Lower leg skin (tissue), 4 donors: ENCODE measurements at regions not wholly inside any gene's neighbourhood (a gene's known extent, or its start where the extent isn't known, plus 50 kb on each side); places are given as distances from the start of the nearest gene placed in this dataset.
"Not testable (repeated sequence)": the region's sequence is repeated elsewhere in the genome, so short reads cannot be mapped to it uniquely, and the experiment has no call there.

Source experiments
- DNase-seq, 2 donors: peaks; one replicate each; pipeline ENCODE4 v3.0.0-alpha.2; 2019; ENCODE audit warnings: low spot score in 2 of 2
- H3K4me3 ChIP-seq: fragments of 200-600 bp; sonication (generic); 2 replicates; pipeline ENCODE4 v1.5.1; 2017; ENCODE audit warnings: mild to moderate bottlenecking, low read depth; ENCODE audit not compliant: poor library complexity, severe bottlenecking
- CTCF ChIP-seq, 3 donors: fragments of 450-650 bp; IDR thresholded peaks; one replicate each; pipeline ENCODE4 v1.5.1; 2016; ENCODE audit warnings: antibody characterized with exemption in 3 of 3, mild to moderate bottlenecking in 3 of 3, moderate library complexity in 2 of 3
- POLR2A ChIP-seq, 2 donors: fragments of 450-650 bp; IDR thresholded peaks; one replicate each; pipeline ENCODE4 v1.6.1; 2016 to 2017; ENCODE audit warnings: antibody characterized with exemption in 2 of 2, mild to moderate bottlenecking in 1 of 2, moderate library complexity in 1 of 2
- WGBS, 2 donors: methylation state at CpG; one replicate each; pipeline ENCODE4 v1.1.5; 2018; 5-methylcytosine and 5-hydroxymethylcytosine counted together
- intact Hi-C: fragments of 100-400 bp; cut with DNase I; formaldehyde crosslinking; loops from one replicate; pipeline ENCODE4 v1.15.0; 2023; ENCODE audit warnings: low total_unique reads

DNA sequence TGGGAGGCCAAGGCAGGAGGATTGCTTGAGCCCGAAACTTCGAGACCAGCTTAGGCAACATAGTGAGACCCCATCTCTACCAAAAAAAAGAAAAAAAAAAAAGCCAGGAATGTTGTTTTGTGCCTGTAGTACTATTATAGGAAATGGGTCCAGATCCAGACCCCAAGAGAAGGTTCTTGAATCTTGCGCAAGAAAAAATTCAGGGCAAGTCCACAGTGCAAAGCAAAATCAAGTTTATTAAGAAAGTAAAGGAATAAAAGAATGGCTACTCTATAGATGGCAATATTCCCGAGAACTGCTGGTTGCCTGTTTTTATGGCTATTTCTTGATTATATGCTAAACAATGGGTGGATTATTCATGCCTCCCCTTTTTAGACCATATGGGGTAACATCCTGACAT, 51.2 kb upstream of the RDX start:
- TF ChIP-seq POLR2A (IDR thresholded peaks at IDR 0.05) (no peak), CTCF (IDR thresholded peaks at IDR 0.05) (no peak)
- 94 to 97% methylated on average over 4 of the region's 4 CpGs for WGBS, 2 donors
- intact Hi-C loops = no loop called here

DNA sequence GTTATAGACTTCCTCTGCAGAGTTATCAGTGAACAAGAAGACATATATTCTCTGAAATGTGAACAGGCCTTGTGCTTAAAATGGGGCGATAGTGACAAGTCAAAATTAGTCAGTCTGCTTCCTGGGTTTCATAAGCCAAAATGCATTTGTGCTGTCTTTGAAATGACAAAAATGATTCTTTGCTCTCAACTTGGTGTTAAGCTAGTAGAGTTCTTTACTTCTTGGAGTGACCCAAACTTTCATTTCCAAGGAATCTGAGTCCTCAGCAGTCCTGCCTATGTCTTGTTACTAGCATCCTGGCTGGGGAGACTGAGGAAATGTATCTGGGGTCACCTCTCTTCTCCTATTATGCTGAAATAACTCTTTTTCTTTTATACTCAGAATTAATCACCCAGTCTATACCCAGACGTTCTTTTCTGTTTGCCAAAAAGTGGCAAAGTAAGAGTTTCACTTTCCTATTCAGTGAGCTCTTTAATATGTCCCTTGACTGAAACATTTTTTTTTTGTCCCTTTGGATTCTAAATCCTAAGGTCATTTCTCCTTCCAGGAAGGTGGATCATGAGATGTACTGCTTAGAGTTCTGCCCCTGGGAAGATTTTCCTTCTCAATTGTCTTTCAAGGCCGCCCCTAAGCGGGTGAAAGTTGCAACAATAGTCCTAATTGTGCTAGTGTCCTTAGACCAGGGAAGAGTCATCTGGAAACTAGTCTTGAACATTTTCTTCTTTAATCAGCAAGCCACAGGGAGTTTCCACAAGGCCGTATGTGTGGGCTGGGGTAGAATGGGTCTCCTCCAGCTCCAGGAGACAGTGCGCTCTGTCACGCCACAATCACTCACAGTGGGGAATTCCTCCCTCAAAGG, 53.0 kb upstream of the RDX start:
- intact Hi-C loops = no loop called here
- TF ChIP-seq POLR2A (IDR thresholded peaks at IDR 0.05) = no peak
- no peak for TF ChIP-seq CTCF (IDR thresholded peaks at IDR 0.05)
- DNase-seq = no peak
- no peak overlapping the region for H3K4me3 ChIP-seq
- 61% methylated on average over 7 of the region's 7 CpGs for WGBS, 2 donors

More for the DNA sequence above, 51.2 kb upstream of the RDX start:
- no peak overlapping the region for H3K4me3 ChIP-seq
- DNase-seq = no peak

DNA sequence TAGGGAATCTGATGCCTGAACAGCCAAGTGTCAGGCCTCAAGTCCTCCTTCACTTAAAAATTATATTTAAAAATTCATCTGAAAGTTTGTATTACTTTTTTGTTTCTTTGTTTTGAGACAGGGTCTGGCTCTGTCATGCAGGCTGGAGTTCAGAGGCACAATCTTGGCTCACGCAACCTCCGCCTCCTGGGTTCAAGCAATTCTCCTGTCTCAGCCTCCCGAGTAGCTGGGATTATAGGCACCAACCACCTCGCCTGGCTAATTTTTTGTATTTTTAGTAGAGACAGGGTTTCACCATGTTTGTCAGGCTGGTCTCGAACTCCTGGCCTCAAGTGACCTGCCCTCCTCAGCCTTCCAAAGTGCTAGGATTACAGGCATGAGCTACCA, 53.6 kb upstream of the RDX start:
- WGBS, 2 donors = 87 to 92% methylated on average over 5 of the region's 5 CpGs
- intact Hi-C loops, DNase-seq, H3K4me3 ChIP-seq: not testable (repeated sequence)

DNA sequence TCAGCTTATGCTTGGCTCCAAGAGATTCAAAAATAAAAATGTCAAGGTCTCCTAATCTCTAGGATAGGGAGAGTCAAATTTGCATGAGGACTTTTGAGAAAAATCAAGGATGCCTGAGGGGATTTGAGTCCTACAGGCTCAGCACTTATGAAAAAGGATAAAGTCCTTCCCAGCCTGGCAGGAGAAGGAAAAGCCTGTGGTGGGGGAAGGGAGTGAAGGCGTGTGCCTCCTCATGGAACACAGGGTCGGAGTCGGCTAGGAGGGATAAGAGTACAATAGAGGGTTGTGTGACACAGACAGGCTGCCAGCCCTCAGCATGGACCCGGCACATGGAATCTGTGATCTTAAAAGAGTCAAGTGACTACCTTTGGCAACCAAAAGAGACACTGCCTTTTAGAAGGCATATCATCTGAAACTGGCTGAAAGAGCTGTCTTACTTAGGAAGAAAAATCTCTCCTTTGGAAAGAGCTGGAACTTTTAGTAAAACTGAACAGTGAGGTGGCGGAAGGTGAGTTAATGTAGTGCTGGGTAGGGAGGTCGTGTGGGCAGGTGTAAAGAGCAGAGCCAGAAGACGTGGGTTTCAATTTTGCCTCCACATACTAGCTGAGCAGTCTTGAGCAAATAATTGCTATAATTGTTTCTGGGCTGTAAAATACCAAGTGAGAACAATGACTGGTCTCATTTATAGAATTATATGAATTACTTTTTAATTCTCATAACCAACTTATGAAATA, 58.8 kb upstream of the RDX start:
- intact Hi-C loops = no loop called here
- no peak for DNase-seq
- 43 to 45% methylated on average over 7 of the region's 7 CpGs for WGBS, 2 donors
- TF ChIP-seq CTCF (IDR thresholded peaks at IDR 0.05) (no peak), POLR2A (IDR thresholded peaks at IDR 0.05) (no peak)
- H3K4me3 ChIP-seq = no peak overlapping the region

DNA sequence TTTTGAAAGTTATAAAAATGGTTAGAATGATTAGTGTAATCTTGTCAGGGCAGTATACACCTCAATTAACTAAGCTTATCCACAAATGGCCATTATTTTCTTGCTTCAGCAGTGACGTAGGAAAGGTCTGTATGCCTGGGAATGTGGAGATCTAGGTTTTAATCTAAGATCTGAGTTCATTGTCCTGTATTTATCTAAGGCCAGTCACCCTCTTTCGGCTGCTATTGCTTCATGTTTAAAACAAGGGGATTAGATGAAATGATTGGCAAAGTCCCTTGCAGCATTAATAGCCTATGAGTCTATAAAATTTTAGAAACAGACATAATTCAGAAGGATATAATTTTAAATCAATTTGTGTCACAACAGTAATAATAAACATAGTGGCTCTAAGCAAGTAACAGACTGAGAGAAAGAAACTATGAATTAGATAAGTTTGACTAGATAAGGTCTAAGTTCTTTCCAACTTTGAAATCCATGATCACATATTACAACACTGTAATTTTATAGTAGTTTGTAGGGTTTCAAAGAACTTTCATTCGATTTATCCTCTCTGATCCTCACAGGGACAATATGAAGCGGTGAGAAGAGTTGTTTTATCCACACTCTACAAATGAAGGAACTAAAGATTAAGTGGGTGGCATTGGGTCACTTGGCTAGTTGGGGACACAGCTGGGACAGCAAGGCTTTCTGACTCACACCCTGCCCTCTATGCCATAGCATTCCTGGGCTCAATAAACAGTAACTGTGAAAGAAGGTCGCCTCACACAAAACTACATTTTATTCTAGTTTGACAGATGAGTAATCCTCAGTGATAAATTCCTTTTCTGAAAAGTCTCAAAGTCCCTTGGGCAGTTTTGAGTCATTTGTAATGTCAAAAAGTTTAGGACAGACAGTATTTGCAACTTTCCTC, 60.6 kb upstream of the RDX start:
- no peak for TF ChIP-seq CTCF (IDR thresholded peaks at IDR 0.05)
- TF ChIP-seq POLR2A (IDR thresholded peaks at IDR 0.05) = no peak
- intact Hi-C loops = no loop called here
- WGBS, 2 donors = 64 to 68% methylated on average over 5 of the region's 5 CpGs
- no peak overlapping the region for H3K4me3 ChIP-seq
- DNase-seq = no peak

- H3K4me3 ChIP-seq = no peak overlapping the region
- TF ChIP-seq CTCF (IDR thresholded peaks at IDR 0.05) (no peak), POLR2A (IDR thresholded peaks at IDR 0.05) (no peak)
- 92 to 96% methylated on average over 3 of the region's 3 CpGs for WGBS, 2 donors
- intact Hi-C loops = no loop called here
- DNase-seq = no peak
Measured at GRCh38 chr11:110358336-110358735, 61.9 kb upstream of the RDX start.

- intact Hi-C loops = loop anchor here (10.0 kb wide), 1 partner anchor 156 kb away; no protein-coding TSS in a partner anchor
- DNase-seq, H3K4me3 ChIP-seq: not testable (repeated sequence)
- WGBS, 2 donors = 82 to 91% methylated on average over 3 of the region's 3 CpGs
Measured at GRCh38 chr11:110360781-110361408, 64.5 kb upstream of the RDX start.
